GM13976 (cell line): ENCODE measurements at regions not wholly inside any gene's neighbourhood (a gene's known extent, or its start where the extent isn't known, plus 50 kb on each side); places are given as distances from the start of the nearest gene placed in this dataset.
"Not testable (repeated sequence)": the region's sequence is repeated elsewhere in the genome, so short reads cannot be mapped to it uniquely, and the experiment has no call there.

Experiments
- DNase-seq: peaks from one replicate; pipeline ENCODE4 v3.0.0; 2012; ENCODE audit warnings: low spot score
- in situ Hi-C: fragments of 300-500 bp; cut with MboI; formaldehyde crosslinking; loops from one replicate; pipeline ENCODE4 v1.12.0; 2022; ENCODE audit warnings: low sequenced_read_pairs, mixed read lengths, inconsistent platforms; ENCODE audit not compliant: unreplicated experiment
- TF ChIP-seq, protein P1 (sequence below): IDR thresholded peaks from 2 replicates; pipeline ENCODE4 v1.5.1; 2012; ENCODE audit warnings: borderline replicate concordance, mild to moderate bottlenecking; ENCODE audit not compliant: insufficient read depth; ENCODE audit errors: extremely low read depth, missing control alignments, control extremely low read depth

DNA sequence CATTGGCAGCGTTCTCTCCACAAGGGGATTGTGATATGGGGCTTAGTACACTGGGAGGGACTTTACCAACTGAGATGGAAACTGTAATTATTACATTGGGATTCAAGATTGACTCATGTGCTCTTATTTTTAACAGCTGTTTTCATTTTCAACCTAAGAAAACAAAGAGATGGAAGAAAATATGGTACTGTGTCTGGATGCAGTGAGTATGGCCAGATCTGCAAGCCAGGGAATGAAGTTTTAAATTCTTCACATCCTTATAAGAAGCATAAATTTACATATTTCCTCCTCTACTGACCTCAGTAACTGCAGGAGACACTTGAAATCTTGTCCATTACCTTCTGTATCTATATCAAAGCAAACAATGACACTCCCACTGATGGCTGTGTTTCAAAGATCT is 81.5 kb upstream of the EDEM3 start:
- in situ Hi-C loops: no loop called here
- DNase-seq: no peak
- TF ChIP-seq, protein P1, sequence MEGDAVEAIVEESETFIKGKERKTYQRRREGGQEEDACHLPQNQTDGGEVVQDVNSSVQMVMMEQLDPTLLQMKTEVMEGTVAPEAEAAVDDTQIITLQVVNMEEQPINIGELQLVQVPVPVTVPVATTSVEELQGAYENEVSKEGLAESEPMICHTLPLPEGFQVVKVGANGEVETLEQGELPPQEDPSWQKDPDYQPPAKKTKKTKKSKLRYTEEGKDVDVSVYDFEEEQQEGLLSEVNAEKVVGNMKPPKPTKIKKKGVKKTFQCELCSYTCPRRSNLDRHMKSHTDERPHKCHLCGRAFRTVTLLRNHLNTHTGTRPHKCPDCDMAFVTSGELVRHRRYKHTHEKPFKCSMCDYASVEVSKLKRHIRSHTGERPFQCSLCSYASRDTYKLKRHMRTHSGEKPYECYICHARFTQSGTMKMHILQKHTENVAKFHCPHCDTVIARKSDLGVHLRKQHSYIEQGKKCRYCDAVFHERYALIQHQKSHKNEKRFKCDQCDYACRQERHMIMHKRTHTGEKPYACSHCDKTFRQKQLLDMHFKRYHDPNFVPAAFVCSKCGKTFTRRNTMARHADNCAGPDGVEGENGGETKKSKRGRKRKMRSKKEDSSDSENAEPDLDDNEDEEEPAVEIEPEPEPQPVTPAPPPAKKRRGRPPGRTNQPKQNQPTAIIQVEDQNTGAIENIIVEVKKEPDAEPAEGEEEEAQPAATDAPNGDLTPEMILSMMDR: no peak

GRCh38 chr1:184833994-184834393 is 79.3 kb upstream of the EDEM3 start:
- in situ Hi-C loops, DNase-seq: not testable (repeated sequence)

GRCh38 chr1:184832517-184832916 is 77.9 kb upstream of the EDEM3 start:
- in situ Hi-C loops: no loop called here
- DNase-seq: no peak
- TF ChIP-seq, protein P1: no peak

GRCh38 chr1:184829496-184829895 is 74.8 kb upstream of the EDEM3 start:
- DNase-seq, in situ Hi-C loops: not testable (repeated sequence)

DNA sequence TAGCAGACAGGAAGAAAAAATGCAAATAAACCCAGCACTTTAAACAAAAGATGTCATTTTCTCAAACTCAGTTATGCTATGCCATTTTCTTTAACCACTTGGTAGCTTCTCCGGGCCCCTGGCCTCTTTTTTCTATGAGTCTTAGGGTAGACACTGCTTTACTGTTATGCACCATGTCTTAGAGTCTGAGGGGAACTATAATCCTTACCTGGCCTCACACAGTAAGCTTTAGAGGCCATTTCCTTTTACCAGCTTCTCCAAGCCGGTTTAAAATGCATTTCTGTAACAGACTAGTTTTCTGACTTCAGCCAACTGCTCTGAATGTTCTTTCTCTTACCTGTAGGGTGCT is 73.7 kb upstream of the EDEM3 start:
- TF ChIP-seq, protein P1: no peak
- in situ Hi-C loops: no loop called here
- no peak for DNase-seq

DNA sequence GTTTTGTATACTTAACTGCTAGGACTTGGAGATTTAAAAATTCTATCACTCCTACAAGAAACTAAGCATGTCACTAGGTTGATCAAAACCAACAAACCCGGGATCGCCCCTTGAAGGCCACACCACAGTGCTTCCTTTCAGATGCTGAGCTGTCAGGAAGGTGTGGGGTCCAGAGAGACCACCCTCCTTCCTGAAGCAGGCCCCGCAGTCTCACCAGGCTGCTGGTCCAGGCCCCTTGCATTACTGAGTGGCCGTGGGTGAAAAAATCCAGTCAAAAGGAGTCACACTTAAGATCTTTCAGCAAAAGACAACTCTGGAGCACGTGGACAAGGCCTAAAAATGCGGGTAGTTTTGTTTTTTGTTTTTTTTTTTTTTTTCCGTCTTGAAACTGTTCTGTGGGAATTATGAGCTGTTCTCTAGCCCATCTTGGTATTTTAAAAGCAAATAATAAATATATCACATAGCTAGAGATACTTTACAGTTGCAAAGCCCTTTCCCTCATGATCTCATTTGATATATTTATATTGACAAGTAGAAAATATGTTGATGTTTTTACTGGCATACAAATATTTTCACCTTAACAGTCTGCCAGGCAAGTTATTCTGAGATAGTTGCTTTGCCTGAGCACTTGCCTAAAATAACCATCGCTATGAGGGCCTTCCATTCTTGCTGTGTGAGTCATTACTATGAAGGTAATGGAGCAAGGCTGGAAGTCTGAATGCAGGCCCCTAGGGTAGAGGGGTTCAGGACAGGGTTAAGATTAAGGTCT is 73.1 kb upstream of the EDEM3 start:
- TF ChIP-seq, protein P1: no peak
- DNase-seq: no peak
- in situ Hi-C loops: no loop called here

DNA sequence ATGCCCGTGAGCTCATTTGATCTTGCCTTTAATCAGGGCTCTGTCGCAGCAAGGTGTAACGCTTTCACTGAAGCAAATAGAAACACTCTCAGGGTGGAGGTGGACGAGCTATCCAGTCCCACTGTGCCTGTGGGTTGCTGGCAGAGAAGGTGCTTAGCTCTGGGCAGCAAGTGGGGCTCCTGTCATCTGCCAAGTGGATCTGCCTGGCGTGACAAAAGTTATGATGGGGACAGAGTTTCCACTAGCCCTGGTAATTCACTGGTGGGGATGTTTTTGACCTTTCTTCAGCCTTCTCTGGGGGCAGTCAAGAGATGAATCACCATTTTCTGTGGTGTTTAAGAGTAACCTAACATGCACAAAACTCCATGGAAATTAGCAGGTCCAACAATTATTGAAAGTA is 71.3 kb upstream of the EDEM3 start:
- in situ Hi-C loops: no loop called here
- no peak for DNase-seq
- TF ChIP-seq, protein P1: no peak

- in situ Hi-C loops: no loop called here
- TF ChIP-seq, protein P1: no peak
- DNase-seq: no peak
These were observed 70.9 kb upstream of the EDEM3 start for GRCh38 chr1:184825571-184825970.
